Effector CD4-positive, alpha-beta T cell (primary cell): ENCODE measurements at regions not wholly inside any gene's neighbourhood (a gene's known extent, or its start where the extent isn't known, plus 50 kb on each side); places are given as distances from the start of the nearest gene placed in this dataset.
"Not testable (repeated sequence)": the region's sequence is repeated elsewhere in the genome, so short reads cannot be mapped to it uniquely, and the experiment has no call there.

ENCODE experiments used
- DNase-seq: peaks from one replicate; pipeline ENCODE4 v3.0.0-alpha.2; 2020

DNA sequence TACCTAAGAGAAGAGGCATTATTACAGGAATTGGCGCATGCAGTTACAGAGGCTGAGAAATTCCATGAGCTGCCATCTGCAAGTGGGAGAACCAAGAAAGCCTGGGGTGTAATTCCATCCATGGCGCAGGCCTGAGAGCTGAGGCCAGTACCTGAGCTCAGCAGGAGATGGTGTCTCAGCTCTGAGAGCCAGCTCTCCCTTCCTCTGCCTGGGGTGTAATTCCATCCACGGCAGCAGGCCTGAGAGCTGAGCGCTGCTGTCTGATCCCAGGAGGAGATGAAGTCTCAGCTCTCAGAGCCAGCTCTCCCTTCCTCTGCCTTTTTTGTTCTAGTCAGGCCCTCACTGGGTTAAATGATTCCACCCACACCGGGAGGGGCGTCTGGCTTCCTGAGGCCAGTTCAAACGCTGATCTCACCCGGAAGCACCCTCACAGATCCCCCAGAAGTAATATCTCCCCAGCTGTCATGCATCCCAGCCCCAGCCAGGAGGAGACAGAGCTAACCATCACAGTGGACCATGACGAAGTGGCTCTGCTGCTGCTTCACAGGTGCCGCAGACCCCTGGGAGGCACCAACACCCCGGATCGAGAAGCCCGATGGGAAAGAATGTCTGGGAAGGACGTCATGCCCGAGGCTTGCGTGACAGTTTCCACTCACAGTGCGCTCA, 4454.9 kb upstream of the TPTE start:
- not testable (repeated sequence) for DNase-seq

- DNase-seq = not testable (repeated sequence)
These were observed 4453.1 kb upstream of the TPTE start for GRCh38 chr21:6068098-6068831.

GRCh38 chr21:6070213-6070612, 4451.2 kb upstream of the TPTE start:
- not testable (repeated sequence) for DNase-seq

GRCh38 chr21:6072691-6073090, 4448.7 kb upstream of the TPTE start:
- DNase-seq = not testable (repeated sequence)

GRCh38 chr21:6073993-6074705, 4447.2 kb upstream of the TPTE start:
- not testable (repeated sequence) for DNase-seq

DNA sequence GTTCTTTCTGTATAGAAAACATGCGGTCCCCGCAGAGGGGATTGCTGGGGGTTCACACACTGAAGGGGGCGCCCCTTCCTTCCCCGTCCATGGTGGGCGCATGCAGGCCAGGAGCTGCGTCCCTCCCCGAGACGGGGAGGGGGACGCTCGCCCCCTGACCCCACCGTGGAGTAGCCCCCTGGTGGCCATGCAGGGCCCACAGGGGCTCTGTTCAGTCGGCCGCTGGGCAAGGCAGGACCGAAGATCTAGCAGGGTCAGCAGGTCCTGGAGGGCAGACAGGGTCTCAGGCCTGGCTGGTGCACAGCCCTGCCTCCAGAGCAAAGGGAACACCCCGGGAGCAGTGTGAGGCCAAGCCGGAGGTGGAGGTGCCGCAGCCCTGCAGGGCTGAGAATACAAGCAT, 4446.4 kb upstream of the TPTE start:
- DNase-seq = not testable (repeated sequence)

GRCh38 chr21:6075627-6076208, 4445.7 kb upstream of the TPTE start:
- not testable (repeated sequence) for DNase-seq

- DNase-seq = not testable (repeated sequence)
These were observed 4444.0 kb upstream of the TPTE start for GRCh38 chr21:6077358-6077757.

GRCh38 chr21:6078902-6079301, 4442.5 kb upstream of the TPTE start:
- DNase-seq = not testable (repeated sequence)

DNA sequence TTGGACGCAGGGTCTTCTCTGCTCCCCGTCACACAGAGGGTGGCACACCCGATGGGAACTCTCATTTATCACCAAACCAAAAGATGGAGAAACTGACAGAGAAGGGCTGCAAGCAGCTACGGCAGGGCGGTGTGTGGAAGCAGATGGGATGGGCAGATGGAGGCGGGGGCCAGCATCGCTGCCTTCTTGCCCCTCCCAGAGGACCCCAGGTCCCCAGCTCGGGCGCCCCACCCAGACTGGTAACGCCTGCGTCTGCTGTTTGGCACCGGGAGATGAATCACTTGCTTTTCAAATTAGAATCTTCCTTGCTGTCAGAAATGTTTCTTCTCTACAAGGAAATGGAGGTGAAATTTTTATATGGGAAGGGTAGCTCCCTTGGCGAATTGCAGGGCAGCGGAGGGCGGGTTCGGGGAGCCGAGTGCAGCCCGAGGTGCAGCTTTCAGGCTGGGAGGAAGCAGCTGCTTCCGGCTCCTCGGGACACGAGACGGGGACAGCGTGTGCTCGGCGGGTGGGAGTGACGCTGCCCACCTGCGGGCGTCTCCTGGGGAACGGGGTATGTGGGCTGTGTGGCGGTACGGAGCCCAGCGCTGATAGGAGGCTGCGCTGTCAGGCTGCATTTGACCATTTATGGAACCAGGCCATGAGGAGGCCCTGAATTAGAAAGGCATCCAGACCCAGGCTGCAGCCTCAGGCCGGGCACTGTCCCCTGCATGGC, 4440.3 kb upstream of the TPTE start:
- not testable (repeated sequence) for DNase-seq

GRCh38 chr21:6082166-6082565, 4439.2 kb upstream of the TPTE start:
- not testable (repeated sequence) for DNase-seq

GRCh38 chr21:6083574-6084120, 4437.7 kb upstream of the TPTE start:
- not testable (repeated sequence) for DNase-seq

- not testable (repeated sequence) for DNase-seq
These were observed 4435.3 kb upstream of the TPTE start for GRCh38 chr21:6086038-6086437.

- DNase-seq = not testable (repeated sequence)
These were observed 4433.7 kb upstream of the TPTE start for GRCh38 chr21:6087579-6088178.

GRCh38 chr21:6090286-6090908, 4431.0 kb upstream of the TPTE start:
- not testable (repeated sequence) for DNase-seq

DNA sequence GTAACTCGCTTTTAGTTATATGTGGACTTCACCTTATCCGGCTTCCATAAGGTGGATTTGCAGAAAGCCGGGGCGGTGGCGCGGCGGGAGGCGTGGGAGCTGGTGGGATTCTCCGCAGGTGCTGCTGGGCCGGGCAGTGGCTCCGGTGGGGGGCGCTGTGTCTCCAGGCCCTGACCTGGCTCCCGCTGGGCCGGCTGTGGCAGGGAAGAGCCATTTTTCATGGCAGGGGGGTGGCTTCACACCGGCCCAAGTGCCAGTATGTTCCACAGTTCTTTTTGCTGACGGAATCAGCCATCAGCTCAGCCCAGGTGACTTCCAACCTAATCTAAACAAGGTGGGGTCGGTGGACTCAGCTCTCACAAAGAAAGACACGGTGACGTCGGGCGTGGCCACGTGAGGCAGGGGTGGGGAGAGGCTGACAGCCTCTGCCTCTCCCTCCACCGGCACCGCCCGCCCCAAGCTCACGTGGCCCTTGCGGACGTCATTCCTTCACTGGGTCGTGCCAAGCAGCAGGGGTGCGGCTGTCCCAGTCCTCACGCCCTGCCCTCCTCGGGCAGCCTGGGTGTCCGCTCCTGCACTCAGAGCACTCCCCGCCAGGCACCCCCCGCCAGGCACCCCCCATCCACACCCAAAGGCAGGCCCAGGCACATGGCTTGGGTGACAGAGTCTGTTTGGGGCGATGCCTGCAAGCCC, 4429.9 kb upstream of the TPTE start:
- not testable (repeated sequence) for DNase-seq

DNA sequence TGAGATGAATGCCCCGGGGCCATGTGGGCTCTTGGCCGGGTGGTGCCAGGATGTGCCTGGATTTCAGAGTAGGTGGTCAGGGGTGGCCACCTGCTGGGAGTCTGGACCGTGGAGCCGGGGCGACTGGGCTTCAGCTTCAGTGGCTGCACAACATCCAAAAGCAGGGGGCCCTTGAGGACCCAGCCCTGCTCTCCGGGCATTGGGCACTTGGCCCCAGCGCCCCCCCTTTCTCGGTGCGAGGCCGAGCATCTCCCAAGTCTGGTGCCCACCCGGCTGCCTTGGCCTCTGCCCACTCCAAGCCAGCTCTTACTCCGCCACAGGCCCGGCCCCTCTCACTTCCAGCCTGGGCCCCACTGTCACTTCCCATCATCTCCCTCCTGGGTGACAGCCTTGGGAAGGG, 4429.0 kb upstream of the TPTE start:
- DNase-seq = not testable (repeated sequence)

DNA sequence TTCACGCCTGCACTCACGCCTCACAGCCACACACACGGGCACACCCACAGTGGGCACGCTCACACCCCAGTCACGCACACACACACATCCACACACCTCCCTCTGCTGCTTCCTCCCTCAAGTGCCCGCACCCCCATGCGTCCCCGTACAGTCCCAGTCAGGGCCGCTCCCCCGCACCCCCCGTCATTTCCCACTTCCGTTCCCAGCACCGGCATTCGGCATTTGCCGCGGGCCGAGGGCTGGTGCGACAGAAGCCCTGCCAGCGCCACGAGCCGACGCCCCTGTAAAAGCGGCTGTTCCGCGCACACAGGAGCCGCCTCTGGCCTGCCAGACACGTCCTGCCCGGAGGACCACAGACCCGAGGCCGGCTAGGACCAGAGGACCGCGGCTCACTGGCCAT, 4428.0 kb upstream of the TPTE start:
- DNase-seq = not testable (repeated sequence)

DNA sequence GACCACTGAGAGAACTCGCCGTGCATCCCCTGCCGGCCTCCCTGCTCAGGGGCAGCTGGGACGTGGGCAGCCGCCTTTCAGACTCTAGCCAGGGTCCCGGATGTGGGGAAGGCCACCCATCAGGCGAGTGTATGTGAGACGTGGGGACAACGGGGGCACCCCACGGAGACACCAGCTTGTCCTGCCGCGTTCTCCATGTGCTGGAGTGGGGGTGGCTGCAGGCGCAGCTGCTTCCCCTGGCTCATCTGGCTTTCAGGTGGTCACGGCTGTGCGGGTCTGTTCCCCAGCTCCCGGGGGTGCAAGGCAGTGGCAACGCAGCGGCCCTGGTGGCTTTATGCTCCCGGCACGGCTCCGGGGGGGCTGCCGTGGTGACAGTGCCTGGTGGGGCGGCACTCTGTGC, 4427.5 kb upstream of the TPTE start:
- not testable (repeated sequence) for DNase-seq

DNA sequence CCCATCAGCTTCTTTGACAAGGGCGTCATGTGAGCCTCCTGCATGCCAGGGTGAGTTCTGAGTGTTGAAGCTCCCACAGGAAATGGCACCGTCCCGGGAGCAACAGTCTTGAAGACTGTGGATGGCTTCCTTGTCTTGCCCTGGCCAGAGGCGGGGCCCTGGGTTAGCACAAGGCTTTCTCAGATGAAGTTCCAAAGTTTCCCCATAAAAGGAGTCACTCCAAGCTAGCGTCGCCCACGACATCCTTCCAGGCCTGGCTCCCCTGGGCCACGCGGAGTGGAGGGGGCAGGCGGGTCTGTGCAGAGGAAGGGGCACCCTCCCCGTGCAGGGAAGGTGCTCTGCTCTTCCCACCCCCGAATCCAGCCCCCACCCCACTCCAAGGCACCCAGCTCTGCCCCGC, 4426.1 kb upstream of the TPTE start:
- not testable (repeated sequence) for DNase-seq
